ENCODE measurements at regions not wholly inside any gene's neighbourhood (a gene's known extent, or its start where the extent isn't known, plus 50 kb on each side); places are given as distances from the start of the nearest gene placed in this dataset.

DNA sequence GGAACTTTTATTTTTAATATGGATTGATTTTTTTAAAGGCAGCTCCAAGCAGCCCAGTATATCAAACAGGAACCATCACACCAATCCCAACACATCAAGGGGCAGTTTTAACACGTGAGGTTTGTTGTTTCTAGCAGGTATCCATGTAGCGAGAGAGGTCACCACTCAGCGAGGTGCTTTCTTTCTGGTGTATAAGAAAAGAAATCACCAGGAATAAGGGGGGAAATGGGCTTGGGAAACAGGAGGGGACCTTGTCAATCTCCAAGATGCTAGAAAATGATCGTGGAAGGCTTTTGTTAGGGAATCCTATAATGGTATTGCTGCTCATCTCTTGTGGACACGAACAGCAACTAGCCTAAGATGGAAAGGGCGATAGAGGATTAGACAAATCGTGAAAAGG lies 402.9 kb upstream of the ATP11B start:
- no peaks in the 10 kb centered on the region for H3K9me3 ChIP-seq (ENCODE audit: low read length)

DNA sequence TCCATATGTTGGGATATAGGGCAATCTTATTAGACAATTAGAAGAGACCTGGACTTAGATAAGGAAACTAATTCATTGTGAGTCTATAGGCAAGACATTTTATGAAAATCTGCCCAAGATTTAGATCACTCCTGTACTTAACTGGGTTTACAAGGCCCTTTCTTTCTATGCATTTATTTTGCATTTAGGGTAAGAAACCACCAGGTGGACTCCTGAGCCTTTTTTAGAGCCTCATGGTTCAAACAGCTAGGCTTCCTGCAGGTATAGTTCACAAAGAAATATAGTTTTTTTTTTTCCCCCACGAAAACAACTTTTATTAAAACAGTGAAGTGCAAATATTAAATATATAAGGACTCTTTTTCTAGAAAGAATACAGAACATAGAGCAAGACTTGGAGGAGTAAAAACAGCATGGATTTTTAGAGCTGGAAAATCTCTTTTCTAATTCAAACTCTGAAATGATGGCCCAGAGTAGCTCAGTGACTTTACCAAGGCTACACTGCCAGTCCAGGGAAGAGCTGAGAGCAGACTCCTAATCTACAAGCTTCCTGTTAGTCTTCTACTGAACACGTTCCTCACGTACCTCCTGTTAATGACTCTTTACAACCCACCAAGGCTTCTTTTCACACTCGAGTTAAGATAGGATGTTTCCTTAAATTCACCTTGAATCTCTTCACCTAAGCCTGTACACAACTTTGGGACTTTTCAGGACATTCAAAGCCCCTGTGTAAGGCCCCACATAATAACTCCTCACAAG lies 400.9 kb upstream of the ATP11B start:
- Histone ChIP-seq H3K36me3 (ENCODE audit: insufficient read depth, low read length) (no peaks in the 10 kb centered on the region), H3K9me3 (ENCODE audit: low read length) (no peaks in the 10 kb centered on the region), H3K27me3 (ENCODE audit: control insufficient read depth in 1 of 2, insufficient read depth in 2 of 2, low read length in 2 of 2) (no peaks in the 10 kb centered on the region), H3K9ac (ENCODE audit: low read length) (no peak overlapping the region), H3K4me3 (ENCODE audit: low read depth in 1 of 2, low read length in 2 of 2) (no peak overlapping the region), H3K4me1 (ENCODE audit: insufficient read depth, low read length) (no peaks in the 10 kb centered on the region), H3K27ac (ENCODE audit: low read depth, low read length) (no peak overlapping the region)

More for the DNA sequence above, 402.9 kb upstream of the ATP11B start:
- no peaks in the 10 kb centered on the region for H3K36me3 ChIP-seq (ENCODE audit: insufficient read depth, low read length)
- H3K27ac ChIP-seq (ENCODE audit: low read depth, low read length), result no peak overlapping the region
- no peak overlapping the region for H3K4me3 ChIP-seq (ENCODE audit: low read depth in 1 of 2, low read length in 2 of 2)
- H3K27me3 ChIP-seq (ENCODE audit: control insufficient read depth in 1 of 2, insufficient read depth in 2 of 2, low read length in 2 of 2), result no peaks in the 10 kb centered on the region
- H3K9ac ChIP-seq (ENCODE audit: low read length), result no peak overlapping the region
- no peaks in the 10 kb centered on the region for H3K4me1 ChIP-seq (ENCODE audit: insufficient read depth, low read length)

DNA sequence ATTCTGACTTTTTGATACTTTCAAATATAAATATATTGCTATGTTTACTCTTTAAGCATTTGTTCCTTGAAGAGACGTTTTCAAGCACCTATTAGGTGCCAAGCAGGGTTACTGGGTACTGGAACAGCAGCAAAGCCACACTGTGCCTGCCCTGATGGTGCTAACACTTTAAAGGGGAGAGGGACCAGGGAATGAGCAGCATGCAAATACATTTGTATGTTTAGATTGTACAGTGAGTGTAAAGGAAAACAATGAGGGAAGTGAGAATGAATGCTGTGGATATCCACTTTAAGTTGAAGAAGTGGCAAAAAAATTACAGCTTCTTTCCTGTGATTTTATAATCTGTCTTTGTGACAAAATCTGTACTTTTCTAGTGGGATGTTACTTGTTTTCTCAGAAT lies 400.2 kb upstream of the ATP11B start:
- H3K36me3 ChIP-seq (ENCODE audit: insufficient read depth, low read length), result no peaks in the 10 kb centered on the region
- no peak overlapping the region for H3K4me3 ChIP-seq (ENCODE audit: low read depth in 1 of 2, low read length in 2 of 2)
- no peaks in the 10 kb centered on the region for H3K9me3 ChIP-seq (ENCODE audit: low read length)

DNA sequence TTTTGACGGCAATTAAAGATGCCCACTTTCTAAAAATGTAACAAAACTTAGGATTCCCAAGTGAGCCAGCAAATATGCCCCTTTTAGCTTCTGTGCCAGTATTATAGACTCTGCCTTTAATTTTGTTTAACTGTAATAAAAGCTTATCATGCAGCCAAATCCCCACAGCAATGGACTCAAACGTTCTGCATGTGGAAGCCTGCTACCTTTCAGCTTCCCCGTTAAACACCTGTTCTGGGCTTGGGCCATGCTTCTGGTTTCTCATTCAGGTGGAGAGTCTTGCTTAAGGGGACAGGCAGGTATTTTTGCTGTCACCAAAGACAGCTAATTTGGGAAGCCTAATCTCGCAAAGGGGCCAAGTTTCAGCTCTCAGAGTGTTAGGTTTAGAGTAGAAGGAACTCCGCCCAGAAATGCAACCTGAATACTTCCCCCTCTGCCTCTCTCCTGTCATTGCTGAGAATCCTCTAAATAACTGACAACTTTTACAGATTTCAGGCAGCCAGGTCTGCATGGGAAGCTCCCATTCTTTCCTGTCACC lies 399.4 kb upstream of the ATP11B start:
- Histone ChIP-seq H3K27me3 (ENCODE audit: control insufficient read depth in 1 of 2, insufficient read depth in 2 of 2, low read length in 2 of 2) (no peaks in the 10 kb centered on the region), H3K9ac (ENCODE audit: low read length) (no peak overlapping the region), H3K27ac (ENCODE audit: low read depth, low read length) (no peak overlapping the region), H3K9me3 (ENCODE audit: low read length) (no peaks in the 10 kb centered on the region), H3K4me3 (ENCODE audit: low read depth in 1 of 2, low read length in 2 of 2) (no peak overlapping the region), H3K4me1 (ENCODE audit: insufficient read depth, low read length) (no peaks in the 10 kb centered on the region), H3K36me3 (ENCODE audit: insufficient read depth, low read length) (no peaks in the 10 kb centered on the region)

More for the DNA sequence above, 400.2 kb upstream of the ATP11B start:
- no peaks in the 10 kb centered on the region for H3K27me3 ChIP-seq (ENCODE audit: control insufficient read depth in 1 of 2, insufficient read depth in 2 of 2, low read length in 2 of 2)
- H3K9ac ChIP-seq (ENCODE audit: low read length), result no peak overlapping the region
- H3K27ac ChIP-seq (ENCODE audit: low read depth, low read length), result no peak overlapping the region
- H3K4me1 ChIP-seq (ENCODE audit: insufficient read depth, low read length), result no peaks in the 10 kb centered on the region

DNA sequence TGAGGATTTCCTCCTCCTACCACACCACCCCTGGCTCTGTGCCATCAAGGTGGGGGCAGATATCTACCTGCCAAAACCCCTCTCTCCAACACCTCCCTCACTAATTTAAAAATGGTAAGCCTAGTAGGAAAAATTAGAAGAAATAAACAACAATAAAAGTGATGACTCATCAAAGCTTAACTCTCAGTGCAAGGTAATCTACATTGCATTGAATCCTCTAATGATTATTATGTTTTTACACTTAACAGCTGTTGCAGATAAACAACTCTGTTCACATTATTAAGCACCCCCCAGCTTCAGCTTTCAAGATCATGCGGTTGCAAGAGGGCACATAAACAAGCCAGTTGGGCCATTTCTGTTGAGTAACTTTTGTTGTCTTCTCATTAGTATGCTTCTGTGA lies 396.1 kb upstream of the ATP11B start:
- Histone ChIP-seq H3K27ac (ENCODE audit: low read depth, low read length) (no peak overlapping the region), H3K9ac (ENCODE audit: low read length) (no peak overlapping the region), H3K4me3 (ENCODE audit: low read depth in 1 of 2, low read length in 2 of 2) (no peak overlapping the region)

DNA sequence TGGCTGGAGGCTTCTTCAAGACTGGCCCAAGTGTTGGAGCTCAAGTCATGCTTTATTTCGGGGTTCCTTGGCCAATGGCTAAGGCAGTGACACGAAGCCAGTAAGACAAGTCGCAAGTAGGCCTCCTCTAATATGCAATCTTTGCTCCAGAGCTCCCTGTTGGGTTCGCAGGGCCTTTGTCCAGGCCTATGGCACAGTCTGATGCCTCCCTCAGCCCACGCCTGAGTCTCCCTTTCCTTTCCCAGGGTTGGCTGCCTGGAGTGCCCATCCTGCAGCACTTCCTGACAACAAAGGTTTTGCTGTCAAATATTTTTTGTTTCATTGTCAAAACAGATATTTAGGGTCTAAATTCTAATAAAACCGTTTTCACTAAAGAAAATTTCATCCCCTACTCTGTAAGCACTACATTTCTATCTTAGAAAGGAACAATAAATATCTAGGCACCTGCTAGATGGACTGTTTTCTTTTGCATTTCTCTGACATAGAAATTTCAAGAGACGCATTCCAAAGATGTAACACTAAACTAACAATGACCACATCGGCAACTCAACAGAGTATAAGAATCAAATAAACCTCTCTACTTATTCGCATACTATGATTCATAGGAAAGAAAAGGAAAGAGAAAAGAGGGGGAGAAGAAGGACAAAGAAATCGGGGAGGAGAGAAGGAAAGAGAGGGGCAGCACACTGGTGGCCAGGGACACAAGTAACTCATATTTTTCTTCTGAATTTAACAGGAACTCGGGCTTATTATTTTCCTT lies 393.1 kb upstream of the ATP11B start:
- Histone ChIP-seq H3K27ac (ENCODE audit: low read depth, low read length) (no peak overlapping the region), H3K36me3 (ENCODE audit: insufficient read depth, low read length) (no peaks in the 10 kb centered on the region)

More for the DNA sequence above, 396.1 kb upstream of the ATP11B start:
- Histone ChIP-seq H3K9me3 (ENCODE audit: low read length) (no peaks in the 10 kb centered on the region), H3K4me1 (ENCODE audit: insufficient read depth, low read length) (no peaks in the 10 kb centered on the region), H3K27me3 (ENCODE audit: control insufficient read depth in 1 of 2, insufficient read depth in 2 of 2, low read length in 2 of 2) (no peaks in the 10 kb centered on the region), H3K36me3 (ENCODE audit: insufficient read depth, low read length) (no peaks in the 10 kb centered on the region)

DNA sequence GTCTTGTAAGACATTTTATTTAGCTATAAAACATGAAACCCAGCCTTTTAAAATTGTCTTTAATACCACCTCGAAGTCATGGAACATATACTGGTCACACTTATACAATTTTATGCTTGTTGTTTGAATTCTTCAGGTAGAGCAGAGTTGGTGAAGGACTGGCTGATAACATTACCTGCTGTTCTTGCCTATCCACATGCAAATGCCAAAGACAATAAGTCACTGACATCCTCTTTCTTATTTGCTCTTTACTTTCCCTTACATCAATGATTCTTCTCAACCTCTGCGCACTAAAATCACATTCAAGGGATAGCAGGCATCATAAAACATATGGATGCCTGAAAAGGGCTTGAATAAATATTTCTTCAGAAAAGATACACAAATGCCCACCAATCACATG lies 392.5 kb upstream of the ATP11B start:
- H3K27me3 ChIP-seq (ENCODE audit: control insufficient read depth in 1 of 2, insufficient read depth in 2 of 2, low read length in 2 of 2), result no peaks in the 10 kb centered on the region
- H3K27ac ChIP-seq (ENCODE audit: low read depth, low read length), result no peak overlapping the region
- no peaks in the 10 kb centered on the region for H3K9me3 ChIP-seq (ENCODE audit: low read length)
- no peaks in the 10 kb centered on the region for H3K4me1 ChIP-seq (ENCODE audit: insufficient read depth, low read length)
- H3K36me3 ChIP-seq (ENCODE audit: insufficient read depth, low read length), result no peaks in the 10 kb centered on the region
- H3K4me3 ChIP-seq (ENCODE audit: low read depth in 1 of 2, low read length in 2 of 2), result no peak overlapping the region
- no peak overlapping the region for H3K9ac ChIP-seq (ENCODE audit: low read length)

More for the DNA sequence above, 393.1 kb upstream of the ATP11B start:
- no peak overlapping the region for H3K9ac ChIP-seq (ENCODE audit: low read length)
- no peak overlapping the region for H3K4me3 ChIP-seq (ENCODE audit: low read depth in 1 of 2, low read length in 2 of 2)
- H3K4me1 ChIP-seq (ENCODE audit: insufficient read depth, low read length), result no peaks in the 10 kb centered on the region
- H3K9me3 ChIP-seq (ENCODE audit: low read length), result no peaks in the 10 kb centered on the region
- no peaks in the 10 kb centered on the region for H3K27me3 ChIP-seq (ENCODE audit: control insufficient read depth in 1 of 2, insufficient read depth in 2 of 2, low read length in 2 of 2)

DNA sequence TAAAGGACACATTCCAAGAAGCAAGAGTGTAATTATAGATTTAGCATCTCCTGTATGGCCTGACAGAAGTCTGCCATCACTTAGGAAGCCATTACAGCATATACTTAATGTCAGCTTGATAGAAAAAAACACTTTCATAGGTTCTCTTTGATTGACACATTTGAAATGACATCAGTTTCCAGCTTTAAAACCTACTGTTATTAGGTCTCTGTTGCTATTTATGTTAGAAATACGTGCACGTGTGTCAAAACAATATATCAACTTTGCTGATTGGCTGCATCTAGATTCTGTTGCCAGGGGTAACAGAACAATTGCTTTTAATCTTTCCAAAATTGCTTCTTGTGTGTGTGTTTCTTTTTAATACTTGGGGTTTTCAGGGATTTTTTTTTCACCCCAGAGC lies 389.3 kb upstream of the ATP11B start:
- no peaks in the 10 kb centered on the region for H3K9me3 ChIP-seq (ENCODE audit: low read length)
- no peak overlapping the region for H3K4me3 ChIP-seq (ENCODE audit: low read depth in 1 of 2, low read length in 2 of 2)
- H3K4me1 ChIP-seq (ENCODE audit: insufficient read depth, low read length), result no peaks in the 10 kb centered on the region
- H3K27me3 ChIP-seq (ENCODE audit: control insufficient read depth in 1 of 2, insufficient read depth in 2 of 2, low read length in 2 of 2), result no peaks in the 10 kb centered on the region
- H3K9ac ChIP-seq (ENCODE audit: low read length), result no peak overlapping the region
- no peak overlapping the region for H3K27ac ChIP-seq (ENCODE audit: low read depth, low read length)
- H3K36me3 ChIP-seq (ENCODE audit: insufficient read depth, low read length), result no peaks in the 10 kb centered on the region

DNA sequence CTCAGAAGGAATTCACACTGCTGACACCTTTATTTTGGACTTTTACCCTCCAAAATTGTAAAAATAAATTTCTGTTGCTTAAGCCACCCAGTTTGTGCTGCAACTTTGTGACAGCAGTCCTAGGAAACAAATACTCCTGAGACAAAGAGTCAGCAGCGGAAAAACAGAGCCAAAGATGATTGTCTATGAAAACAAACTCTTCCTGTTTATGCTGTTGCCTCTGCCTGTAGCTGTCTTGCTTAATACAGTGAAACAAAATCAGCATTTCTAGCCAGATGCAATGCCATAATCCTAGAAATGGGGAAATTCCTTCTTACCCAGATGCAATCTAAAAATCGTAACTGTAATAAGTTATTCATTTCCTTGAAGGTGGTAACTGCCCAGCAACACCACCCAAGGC lies 387.5 kb upstream of the ATP11B start:
- Histone ChIP-seq H3K36me3 (ENCODE audit: insufficient read depth, low read length) (no peaks in the 10 kb centered on the region), H3K4me1 (ENCODE audit: insufficient read depth, low read length) (no peaks in the 10 kb centered on the region), H3K4me3 (ENCODE audit: low read depth in 1 of 2, low read length in 2 of 2) (no peak overlapping the region), H3K27ac (ENCODE audit: low read depth, low read length) (no peak overlapping the region), H3K9me3 (ENCODE audit: low read length) (no peaks in the 10 kb centered on the region), H3K27me3 (ENCODE audit: control insufficient read depth in 1 of 2, insufficient read depth in 2 of 2, low read length in 2 of 2) (no peaks in the 10 kb centered on the region), H3K9ac (ENCODE audit: low read length) (no peak overlapping the region)

DNA sequence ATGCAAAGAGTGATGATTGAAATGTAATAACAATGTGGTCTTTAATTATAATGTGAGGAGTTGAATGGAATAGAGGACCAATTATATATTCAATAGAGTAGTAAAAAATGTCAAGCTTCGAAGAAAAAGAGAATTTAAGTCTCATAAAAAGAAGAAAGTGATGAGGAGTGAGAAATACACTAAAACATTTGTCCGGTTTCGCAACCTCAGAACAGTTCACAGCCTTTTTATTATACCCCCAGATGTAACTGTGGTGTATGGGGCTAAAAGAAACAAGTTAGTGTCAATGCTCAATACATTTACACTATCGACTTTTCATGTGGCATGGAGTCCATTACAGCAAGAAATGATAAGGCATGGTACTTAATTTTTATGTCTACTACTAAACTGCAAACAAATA lies 386.5 kb upstream of the ATP11B start:
- Histone ChIP-seq H3K4me3 (ENCODE audit: low read depth in 1 of 2, low read length in 2 of 2) (no peak overlapping the region), H3K36me3 (ENCODE audit: insufficient read depth, low read length) (no peaks in the 10 kb centered on the region), H3K9ac (ENCODE audit: low read length) (no peak overlapping the region), H3K4me1 (ENCODE audit: insufficient read depth, low read length) (no peaks in the 10 kb centered on the region), H3K9me3 (ENCODE audit: low read length) (no peaks in the 10 kb centered on the region), H3K27ac (ENCODE audit: low read depth, low read length) (no peak overlapping the region), H3K27me3 (ENCODE audit: control insufficient read depth in 1 of 2, insufficient read depth in 2 of 2, low read length in 2 of 2) (no peaks in the 10 kb centered on the region)

DNA sequence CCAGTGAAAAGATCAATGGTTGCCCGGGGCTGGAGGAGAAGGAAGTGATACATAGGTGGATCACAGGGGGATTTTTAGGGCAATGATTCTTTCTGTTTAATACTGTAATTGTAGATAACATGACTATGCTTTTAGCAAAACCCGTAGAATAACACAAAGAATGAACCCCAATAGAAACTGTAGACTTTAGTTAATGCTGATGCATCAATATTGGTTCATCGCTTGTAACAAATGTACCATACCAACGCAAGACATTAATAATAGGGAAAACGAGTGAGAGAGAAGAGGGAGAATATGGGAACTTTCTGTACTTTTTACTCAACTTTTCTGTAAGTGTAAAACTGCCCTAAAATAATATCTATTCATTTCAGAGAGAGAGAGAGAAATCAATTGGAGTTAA lies 383.3 kb upstream of the ATP11B start:
- Histone ChIP-seq H3K9ac (ENCODE audit: low read length) (no peak overlapping the region), H3K27me3 (ENCODE audit: control insufficient read depth in 1 of 2, insufficient read depth in 2 of 2, low read length in 2 of 2) (no peaks in the 10 kb centered on the region), H3K9me3 (ENCODE audit: low read length) (no peaks in the 10 kb centered on the region), H3K36me3 (ENCODE audit: insufficient read depth, low read length) (no peaks in the 10 kb centered on the region), H3K4me3 (ENCODE audit: low read depth in 1 of 2, low read length in 2 of 2) (no peak overlapping the region), H3K4me1 (ENCODE audit: insufficient read depth, low read length) (no peaks in the 10 kb centered on the region), H3K27ac (ENCODE audit: low read depth, low read length) (no peak overlapping the region)
